HUES6 (cell line): ENCODE measurements at regions not wholly inside any gene's neighbourhood (a gene's known extent, or its start where the extent isn't known, plus 50 kb on each side); places are given as distances from the start of the nearest gene placed in this dataset.

Experiments
- H3K27ac ChIP-seq: 2 replicates; pipeline ENCODE4 v1.7.0; 2013; ENCODE audit warnings: low read depth, mild to moderate bottlenecking, low read length, inconsistent platforms
- H3K27me3 ChIP-seq: 2 replicates; pipeline ENCODE4 v1.6.1; 2013; ENCODE audit warnings: low read length; ENCODE audit not compliant: control insufficient read depth, insufficient read depth
- H3K36me3 ChIP-seq: 2 replicates; pipeline ENCODE4 v1.6.1; 2013; ENCODE audit warnings: low read length; ENCODE audit not compliant: control insufficient read depth, insufficient read depth
- H3K4me1 ChIP-seq: 2 replicates; pipeline ENCODE4 v1.6.1; 2013; ENCODE audit warnings: low read length; ENCODE audit not compliant: control insufficient read depth, insufficient read depth
- H3K4me3 ChIP-seq: 2 replicates; pipeline ENCODE4 v1.5.1; 2013; ENCODE audit warnings: low read depth, low read length
- H3K9ac ChIP-seq: one replicate; pipeline ENCODE4 v1.6.1; 2013; ENCODE audit warnings: mild to moderate bottlenecking, low read length
- H3K9me3 ChIP-seq: 2 replicates; pipeline ENCODE4 v1.6.1; 2013; ENCODE audit warnings: low read depth, low read length; ENCODE audit not compliant: control insufficient read depth, insufficient read depth

- Histone ChIP-seq H3K9ac (no peak overlapping the region), H3K4me3 (no peak overlapping the region), H3K4me1 (peaks cover 10% of the 10 kb centered on the region; the same call in 1 of the 2 replicates), H3K9me3 (no peaks in the 10 kb centered on the region), H3K27ac (no peak overlapping the region), H3K36me3 (no peaks in the 10 kb centered on the region), H3K27me3 (no peaks in the 10 kb centered on the region)
These were observed 154.4 kb downstream of the EMP1 start for GRCh38 chr12:13350946-13351345.

DNA sequence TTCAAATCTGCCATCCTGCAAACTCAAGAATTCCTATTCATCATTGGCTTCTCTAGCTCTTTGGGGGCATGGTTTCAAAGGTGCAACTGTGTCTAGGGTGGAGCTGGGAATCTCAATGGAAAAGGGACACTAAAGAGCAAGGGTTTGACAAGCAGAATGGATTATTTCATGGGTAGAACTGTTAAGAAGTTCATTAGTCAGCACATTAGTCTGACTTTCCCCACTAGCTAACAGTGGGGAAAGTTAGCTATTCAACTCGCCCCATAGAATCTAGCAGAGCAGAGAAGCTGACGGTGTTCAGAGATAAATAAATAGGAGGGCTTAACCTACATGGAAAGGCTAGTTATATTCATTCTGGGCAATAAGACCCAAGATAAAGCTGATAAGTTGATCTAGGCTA is 153.9 kb downstream of the EMP1 start:
- Histone ChIP-seq H3K4me1 (peaks cover 10% of the 10 kb centered on the region; the same call in 1 of the 2 replicates), H3K27ac (no peak overlapping the region), H3K9me3 (no peaks in the 10 kb centered on the region)

DNA sequence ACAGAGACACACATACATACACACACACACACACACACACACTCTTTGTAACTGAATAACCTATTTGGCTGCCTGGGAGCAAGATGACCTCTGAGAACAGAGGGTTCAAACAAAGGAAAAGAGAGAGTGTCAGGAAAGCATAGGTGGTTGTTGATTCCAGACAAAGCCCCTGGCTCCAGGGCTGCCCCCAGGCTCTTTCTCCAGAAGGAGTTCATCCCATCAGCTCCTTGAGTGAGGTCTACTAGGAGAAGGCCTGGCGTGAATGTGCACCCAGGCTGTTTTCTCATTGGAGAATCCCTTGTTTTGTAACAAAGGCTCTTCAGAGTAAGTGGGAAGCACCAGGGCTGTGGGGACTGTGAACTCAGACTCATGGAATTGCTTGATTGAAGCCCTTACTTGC is 151.9 kb downstream of the EMP1 start:
- no peak overlapping the region for H3K9ac ChIP-seq
- H3K4me3 ChIP-seq: no peak overlapping the region
- H3K9me3 ChIP-seq: no peaks in the 10 kb centered on the region
- H3K27me3 ChIP-seq: no peaks in the 10 kb centered on the region
- no peaks in the 10 kb centered on the region for H3K36me3 ChIP-seq
- peaks cover 10% of the 10 kb centered on the region; the same call in 1 of the 2 replicates for H3K4me1 ChIP-seq
- no peak overlapping the region for H3K27ac ChIP-seq

More for the DNA sequence above, 153.9 kb downstream of the EMP1 start:
- Histone ChIP-seq H3K36me3 (no peaks in the 10 kb centered on the region), H3K9ac (no peak overlapping the region), H3K27me3 (no peaks in the 10 kb centered on the region), H3K4me3 (no peak overlapping the region)

DNA sequence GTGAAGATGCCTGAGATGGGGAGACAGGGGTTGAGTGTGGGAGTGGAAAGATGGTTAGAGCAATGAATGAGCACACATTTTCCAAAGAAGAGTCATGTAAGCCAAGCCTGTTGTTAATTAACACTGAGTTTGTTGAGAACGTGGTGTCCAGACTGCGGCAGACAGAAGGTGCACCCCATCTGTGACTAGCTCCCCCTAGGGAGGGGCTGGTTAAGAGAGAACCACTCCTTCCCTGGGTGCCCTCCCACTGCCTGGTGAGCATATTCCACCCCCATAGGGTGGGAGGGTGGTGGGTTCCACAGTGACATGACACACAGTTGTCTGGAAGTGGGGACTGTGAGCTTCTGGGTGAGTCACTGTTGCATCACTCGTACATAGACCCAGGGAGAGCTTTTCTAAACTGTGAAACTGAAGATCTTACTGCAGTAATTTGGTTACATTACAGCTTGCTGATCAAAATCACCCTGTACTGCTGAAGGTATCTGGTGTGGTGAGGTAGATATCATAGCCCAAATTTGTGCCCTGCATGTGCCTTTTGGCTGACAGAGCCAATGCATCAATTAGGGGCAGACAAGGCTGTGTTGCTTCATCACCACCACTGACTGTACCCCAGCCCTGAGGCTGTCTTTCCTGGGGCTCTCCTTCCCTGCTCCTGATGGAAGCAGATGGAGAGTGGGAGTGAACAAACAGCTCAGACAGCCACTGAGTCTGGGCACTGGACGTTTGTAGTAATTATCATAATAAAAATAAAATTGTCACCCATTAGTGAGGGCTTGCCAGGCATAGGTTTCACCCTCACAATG is 150.9 kb downstream of the EMP1 start:
- no peak overlapping the region for H3K27ac ChIP-seq
- no peaks in the 10 kb centered on the region for H3K9me3 ChIP-seq
- H3K9ac ChIP-seq: no peak overlapping the region
- peaks cover 10% of the 10 kb centered on the region; the same call in 1 of the 2 replicates for H3K4me1 ChIP-seq
- H3K4me3 ChIP-seq: no peak overlapping the region
- no peaks in the 10 kb centered on the region for H3K36me3 ChIP-seq
- no peaks in the 10 kb centered on the region for H3K27me3 ChIP-seq

DNA sequence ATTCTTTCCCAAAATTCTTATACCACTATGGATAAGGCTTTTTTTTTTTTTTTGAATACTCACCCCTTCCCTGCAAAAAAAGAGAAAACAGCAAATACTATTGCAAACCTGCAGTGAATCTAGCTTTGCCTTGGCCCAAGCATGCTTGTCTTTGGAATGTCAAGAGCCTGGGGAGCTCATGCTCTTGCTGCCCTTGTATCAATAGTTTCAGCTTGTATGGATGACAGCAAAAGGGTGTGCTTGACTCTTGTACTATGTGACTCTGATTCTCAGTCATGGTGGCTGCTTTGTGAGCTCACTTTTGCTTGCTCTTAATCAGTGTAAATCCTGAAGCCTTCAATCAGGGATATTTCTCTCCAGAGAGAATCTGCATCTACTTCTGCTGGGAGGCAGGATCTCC is 149.2 kb downstream of the EMP1 start:
- Histone ChIP-seq H3K4me1 (0 out of 2 replicates have a peak, but pooled peaks cover 4% of the 10 kb centered on the region), H3K9ac (no peak overlapping the region), H3K27me3 (no peaks in the 10 kb centered on the region), H3K9me3 (no peaks in the 10 kb centered on the region), H3K4me3 (no peak overlapping the region), H3K27ac (no peak overlapping the region), H3K36me3 (no peaks in the 10 kb centered on the region)

GRCh38 chr12:13343375-13343774 is 146.8 kb downstream of the EMP1 start:
- Histone ChIP-seq H3K9me3 (no peaks in the 10 kb centered on the region), H3K4me3 (no peak overlapping the region), H3K4me1 (no peaks in the 10 kb centered on the region), H3K27ac (no peak overlapping the region), H3K27me3 (no peaks in the 10 kb centered on the region), H3K36me3 (no peaks in the 10 kb centered on the region), H3K9ac (no peak overlapping the region)

DNA sequence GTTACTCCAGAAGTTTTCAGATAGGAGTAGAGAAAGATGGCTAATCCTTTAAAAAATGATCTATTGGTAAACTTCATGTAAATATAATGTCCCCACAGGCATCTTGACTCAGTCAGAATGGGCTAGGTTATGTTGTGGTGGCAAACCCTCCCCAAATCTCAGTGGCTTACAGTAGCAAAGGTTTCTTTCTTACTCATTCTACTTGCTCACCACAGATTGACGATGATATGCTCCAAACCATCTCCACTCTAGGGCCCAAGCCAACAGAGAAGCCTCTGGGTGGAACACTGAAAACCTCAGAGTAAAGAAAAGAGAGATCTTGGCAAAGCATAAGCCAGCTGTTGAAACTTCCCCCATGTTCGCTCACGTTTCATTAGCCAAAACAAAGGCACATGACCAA is 146.4 kb downstream of the EMP1 start:
- H3K9ac ChIP-seq: no peak overlapping the region
- no peak overlapping the region for H3K27ac ChIP-seq
- H3K9me3 ChIP-seq: no peaks in the 10 kb centered on the region
- no peaks in the 10 kb centered on the region for H3K36me3 ChIP-seq
- H3K27me3 ChIP-seq: no peaks in the 10 kb centered on the region
- H3K4me3 ChIP-seq: no peak overlapping the region
- H3K4me1 ChIP-seq: no peaks in the 10 kb centered on the region

- Histone ChIP-seq H3K9me3 (no peaks in the 10 kb centered on the region), H3K27ac (no peak overlapping the region), H3K4me3 (no peak overlapping the region), H3K27me3 (no peaks in the 10 kb centered on the region), H3K36me3 (no peaks in the 10 kb centered on the region), H3K4me1 (no peaks in the 10 kb centered on the region), H3K9ac (no peak overlapping the region)
These were observed 143.6 kb downstream of the EMP1 start for GRCh38 chr12:13340149-13340548.

GRCh38 chr12:13339538-13339937 is 143.0 kb downstream of the EMP1 start:
- Histone ChIP-seq H3K27ac (no peak overlapping the region), H3K36me3 (no peaks in the 10 kb centered on the region), H3K9ac (no peak overlapping the region), H3K9me3 (no peaks in the 10 kb centered on the region), H3K27me3 (no peaks in the 10 kb centered on the region), H3K4me1 (no peaks in the 10 kb centered on the region), H3K4me3 (no peak overlapping the region)

DNA sequence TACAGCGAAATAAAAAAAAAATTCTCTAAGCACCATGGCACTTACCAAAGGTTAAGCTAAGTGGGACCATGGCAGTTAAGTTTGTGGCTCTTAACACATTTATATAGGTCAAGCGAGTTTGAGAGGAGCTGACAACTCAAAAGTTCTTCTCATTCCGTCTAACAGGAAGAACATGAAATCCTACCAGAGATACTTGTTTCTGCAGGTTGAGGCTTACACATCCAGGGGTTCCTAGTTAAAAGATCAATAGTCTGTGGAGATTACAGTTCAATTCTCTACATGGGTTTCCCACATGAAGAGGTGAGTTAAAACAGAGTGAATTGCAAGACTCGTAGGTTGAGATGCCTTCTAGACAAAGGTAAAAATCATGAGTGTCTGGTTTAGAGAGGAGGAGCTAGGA is 142.6 kb downstream of the EMP1 start:
- no peaks in the 10 kb centered on the region for H3K9me3 ChIP-seq
- no peaks in the 10 kb centered on the region for H3K36me3 ChIP-seq
- no peak overlapping the region for H3K9ac ChIP-seq
- H3K27ac ChIP-seq: no peak overlapping the region
- no peaks in the 10 kb centered on the region for H3K4me1 ChIP-seq
- no peak overlapping the region for H3K4me3 ChIP-seq
- no peaks in the 10 kb centered on the region for H3K27me3 ChIP-seq

DNA sequence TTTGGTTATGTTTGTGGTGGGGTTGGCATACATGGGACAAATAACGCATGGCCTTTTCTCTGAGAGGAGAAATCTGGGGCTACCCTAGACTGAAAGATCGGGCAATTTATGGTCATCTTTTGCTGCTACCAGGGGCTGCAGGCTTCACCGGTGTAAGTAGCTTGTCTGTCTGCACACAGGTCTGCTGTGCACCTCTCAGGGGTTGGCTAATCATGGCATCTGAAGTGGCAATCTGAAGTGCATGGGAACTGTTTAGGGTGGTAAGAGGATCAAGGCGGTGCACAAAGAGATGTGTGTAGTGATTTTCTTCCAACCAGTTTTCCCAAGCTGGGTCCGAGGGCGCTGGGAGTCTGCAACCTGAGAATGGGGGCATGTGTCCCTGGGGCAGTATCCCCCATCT is 141.3 kb downstream of the EMP1 start:
- Histone ChIP-seq H3K4me1 (no peaks in the 10 kb centered on the region), H3K4me3 (no peak overlapping the region), H3K27ac (no peak overlapping the region), H3K27me3 (no peaks in the 10 kb centered on the region), H3K9me3 (no peaks in the 10 kb centered on the region), H3K9ac (no peak overlapping the region), H3K36me3 (no peaks in the 10 kb centered on the region)
